Left renal pelvis (tissue), 4 donors: ENCODE measurements at regions not wholly inside any gene's neighbourhood (a gene's known extent, or its start where the extent isn't known, plus 50 kb on each side); places are given as distances from the start of the nearest gene placed in this dataset.
"Not testable (repeated sequence)": the region's sequence is repeated elsewhere in the genome, so short reads cannot be mapped to it uniquely, and the experiment has no call there.

Experiments
- DNase-seq, 4 donors: peaks; one replicate each; pipeline ENCODE4 v3.0.0-alpha.2; 2013; ENCODE audit warnings: low read depth in 4 of 4, low spot score in 3 of 4

- no peak for DNase-seq
These were observed 652.1 kb upstream of the AADAT start for GRCh38 chr4:170741856-170742255.

GRCh38 chr4:170736710-170737109, 647.0 kb upstream of the AADAT start:
- no peak for DNase-seq

GRCh38 chr4:170729897-170730296, 640.1 kb upstream of the AADAT start:
- DNase-seq: no peak

GRCh38 chr4:170729236-170729635, 639.5 kb upstream of the AADAT start:
- DNase-seq: peak in 3 of 4 donors; percentile 3 to 10 (median 8)

GRCh38 chr4:170724191-170724590, 634.4 kb upstream of the AADAT start:
- no peak for DNase-seq

GRCh38 chr4:170723171-170723570, 633.4 kb upstream of the AADAT start:
- no peak for DNase-seq

GRCh38 chr4:170721812-170722373, 632.1 kb upstream of the AADAT start:
- DNase-seq: no peak

- no peak for DNase-seq
These were observed 627.1 kb upstream of the AADAT start for GRCh38 chr4:170716868-170717267.

GRCh38 chr4:170705907-170706306, 616.2 kb upstream of the AADAT start:
- DNase-seq: no peak

- no peak for DNase-seq
These were observed 610.3 kb upstream of the AADAT start for GRCh38 chr4:170700064-170700463.

GRCh38 chr4:170698334-170698733, 608.6 kb upstream of the AADAT start:
- no peak for DNase-seq

- no peak for DNase-seq
These were observed 608.1 kb upstream of the AADAT start for GRCh38 chr4:170697845-170698244.

GRCh38 chr4:170697045-170697444, 607.3 kb upstream of the AADAT start:
- no peak for DNase-seq

GRCh38 chr4:170691168-170691567, 601.4 kb upstream of the AADAT start:
- no peak for DNase-seq

- DNase-seq: no peak
These were observed 598.0 kb upstream of the AADAT start for GRCh38 chr4:170687751-170688150.

- not testable (repeated sequence) for DNase-seq
These were observed 595.9 kb upstream of the AADAT start for GRCh38 chr4:170685701-170686100.

- DNase-seq: no peak
These were observed 593.0 kb upstream of the AADAT start for GRCh38 chr4:170682558-170683294.

GRCh38 chr4:170682087-170682486, 592.3 kb upstream of the AADAT start:
- not testable (repeated sequence) for DNase-seq

GRCh38 chr4:170675568-170676262, 586.0 kb upstream of the AADAT start:
- DNase-seq: no peak

- DNase-seq: no peak
These were observed 584.4 kb upstream of the AADAT start for GRCh38 chr4:170674176-170674575.

- DNase-seq: no peak
These were observed 582.7 kb upstream of the AADAT start for GRCh38 chr4:170672381-170672965.

- no peak for DNase-seq
These were observed 581.4 kb upstream of the AADAT start for GRCh38 chr4:170671171-170671570.
